HG02588 (cell line): ENCODE measurements at regions not wholly inside any gene's neighbourhood (a gene's known extent, or its start where the extent isn't known, plus 50 kb on each side); places are given as distances from the start of the nearest gene placed in this dataset.

ENCODE experiments used
- ATAC-seq: cut with Tn5 transposase; IDR thresholded peaks from one replicate; pipeline ENCODE4 v1.9.1; 2021; ENCODE audit warnings: mild to moderate bottlenecking, moderate library complexity; ENCODE audit not compliant: unreplicated experiment

- no peak for ATAC-seq
Measured at GRCh38 chr2:81249152-81249551, 944.6 kb upstream of the LRRTM1 start.

- peak; percentile 58 for ATAC-seq
Measured at GRCh38 chr2:81247648-81248047, 943.1 kb upstream of the LRRTM1 start.

DNA sequence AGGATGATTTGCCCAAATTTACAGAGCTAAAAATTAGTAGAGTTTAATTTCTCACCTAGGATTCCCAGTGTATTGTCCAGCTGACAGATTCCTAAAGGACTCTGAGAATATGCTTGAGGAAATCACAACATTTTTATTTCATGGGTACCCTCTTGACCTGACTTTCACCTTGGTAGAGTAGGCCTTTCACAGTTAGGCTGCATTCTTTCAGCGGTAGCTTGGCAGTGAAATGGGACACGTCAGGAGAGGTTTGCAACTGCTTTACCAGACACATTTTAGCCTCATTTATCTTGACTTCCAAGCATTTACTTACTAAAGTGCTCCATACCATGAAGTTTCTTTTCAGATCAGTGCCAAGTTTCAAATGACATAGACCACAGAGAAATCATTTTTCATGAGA, 937.9 kb upstream of the LRRTM1 start:
- no peak for ATAC-seq

- ATAC-seq: no peak
Measured at GRCh38 chr2:81238462-81238861, 933.9 kb upstream of the LRRTM1 start.

GRCh38 chr2:81235601-81236000, 931.0 kb upstream of the LRRTM1 start:
- no peak for ATAC-seq

DNA sequence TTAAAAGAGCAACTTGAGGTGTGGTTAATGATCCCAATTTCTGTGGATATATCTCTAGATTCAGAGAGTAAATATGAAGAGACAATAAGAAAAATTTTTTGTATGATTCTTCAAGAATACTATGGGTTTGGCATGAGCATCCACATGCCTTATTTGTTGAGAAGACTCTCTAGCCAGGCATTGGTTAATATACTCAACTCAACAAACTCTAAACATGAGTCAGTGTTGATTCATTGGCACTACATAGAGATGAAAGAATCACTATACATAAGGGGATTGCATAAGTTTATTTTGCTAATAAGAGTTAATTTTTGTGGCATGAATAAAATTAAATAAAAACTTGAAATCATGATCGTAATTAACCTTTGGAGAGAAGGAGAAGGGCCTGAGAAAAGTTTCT, 930.2 kb upstream of the LRRTM1 start:
- no peak for ATAC-seq

DNA sequence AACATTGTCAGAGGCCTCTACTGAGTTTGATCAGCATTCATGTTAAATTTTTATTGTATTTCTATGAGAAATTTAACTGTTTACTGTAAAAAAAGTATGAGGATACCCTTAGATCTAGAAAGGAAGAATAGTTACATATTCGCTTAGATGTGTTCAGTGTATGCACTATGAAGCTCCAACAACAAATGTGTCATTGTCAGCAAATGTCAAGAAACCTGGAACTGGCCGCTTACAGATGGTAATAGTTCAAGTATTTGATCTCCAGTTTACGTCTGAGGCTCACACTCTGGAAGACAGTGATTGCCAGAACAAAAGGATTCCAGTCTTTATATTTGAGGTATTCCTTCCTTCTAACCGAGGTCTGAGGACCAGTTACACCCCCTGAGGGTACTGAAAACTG, 921.2 kb upstream of the LRRTM1 start:
- no peak for ATAC-seq

- ATAC-seq: no peak
Measured at GRCh38 chr2:81213598-81213997, 909.0 kb upstream of the LRRTM1 start.

DNA sequence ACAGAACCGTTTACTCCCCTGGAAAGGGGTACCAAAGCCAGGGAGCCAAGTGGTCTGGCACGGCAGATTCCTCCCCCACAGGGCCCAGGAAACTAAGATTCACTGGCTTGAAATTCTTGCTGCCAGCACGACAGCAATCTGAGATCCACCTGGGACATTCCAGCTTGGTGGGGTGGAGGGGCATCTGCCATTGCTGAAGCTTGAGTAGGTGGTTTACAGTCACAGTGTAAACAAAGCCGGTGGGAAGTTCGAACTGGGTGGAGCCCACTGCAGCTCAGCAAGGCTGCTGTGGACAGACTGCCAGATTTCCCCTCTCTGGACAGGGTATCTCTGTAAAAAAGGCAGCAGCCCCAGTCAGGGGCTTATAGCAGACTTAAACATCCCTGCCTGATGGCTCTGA, 901.7 kb upstream of the LRRTM1 start:
- no peak for ATAC-seq

DNA sequence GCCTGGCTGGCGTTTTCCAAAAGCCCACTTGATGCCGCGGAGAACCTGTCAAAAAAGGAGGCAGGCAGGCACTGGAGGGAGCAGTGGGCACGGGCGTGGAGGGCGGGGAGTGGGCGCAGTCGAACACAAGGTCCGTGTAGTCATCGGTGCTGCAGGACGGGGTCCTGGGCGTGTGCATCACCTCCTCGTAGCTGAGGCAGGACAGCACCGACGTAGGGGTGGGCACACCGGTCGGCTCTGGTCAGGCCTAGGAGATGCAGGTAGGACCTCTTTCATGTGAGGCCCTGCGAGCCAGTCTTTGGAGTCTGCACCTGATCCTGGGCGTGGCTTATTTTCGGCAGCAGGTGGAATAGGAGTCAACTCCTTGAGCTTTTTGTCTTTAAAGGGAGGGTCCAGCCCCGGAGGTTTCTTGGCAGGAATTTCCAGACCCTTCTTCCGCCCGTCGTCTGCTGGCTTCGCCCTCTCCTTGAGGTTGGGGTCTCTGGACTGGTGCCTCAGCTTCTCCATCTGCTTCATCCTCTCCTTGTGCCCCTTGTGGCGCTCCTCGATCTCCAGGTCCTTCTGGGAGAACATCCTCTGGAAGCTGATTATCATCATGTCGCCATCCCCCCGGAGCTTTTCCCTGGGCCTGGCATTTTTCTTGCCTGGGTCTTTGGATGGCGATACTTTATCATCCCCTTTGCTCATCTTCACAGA, 892.5 kb upstream of the LRRTM1 start:
- ATAC-seq: no peak

DNA sequence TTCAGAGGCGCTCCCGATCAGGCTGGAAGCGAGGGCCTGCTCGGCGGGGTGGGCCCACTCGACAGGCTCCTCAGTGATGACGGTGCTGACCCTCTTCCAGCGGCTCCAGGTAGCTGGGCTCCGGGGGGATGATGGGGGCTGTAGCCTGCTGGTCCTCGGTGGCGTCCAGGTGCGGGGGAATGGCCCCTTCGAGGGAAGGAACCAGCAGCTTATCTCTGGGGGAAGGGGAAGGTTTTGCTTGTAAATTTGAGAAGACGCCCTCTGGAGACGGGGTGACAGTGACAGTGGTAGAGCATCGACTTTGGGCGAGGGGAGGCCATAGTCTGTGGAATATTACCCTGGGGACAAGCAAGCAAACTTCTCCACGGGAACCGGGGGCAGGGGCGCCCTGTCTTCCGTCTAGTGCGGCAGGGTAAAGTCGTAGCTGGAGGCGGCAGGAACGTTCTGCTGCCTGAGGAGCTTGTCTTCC, 891.9 kb upstream of the LRRTM1 start:
- ATAC-seq: no peak

- ATAC-seq: no peak
Measured at GRCh38 chr2:81195774-81196382, 891.3 kb upstream of the LRRTM1 start.

DNA sequence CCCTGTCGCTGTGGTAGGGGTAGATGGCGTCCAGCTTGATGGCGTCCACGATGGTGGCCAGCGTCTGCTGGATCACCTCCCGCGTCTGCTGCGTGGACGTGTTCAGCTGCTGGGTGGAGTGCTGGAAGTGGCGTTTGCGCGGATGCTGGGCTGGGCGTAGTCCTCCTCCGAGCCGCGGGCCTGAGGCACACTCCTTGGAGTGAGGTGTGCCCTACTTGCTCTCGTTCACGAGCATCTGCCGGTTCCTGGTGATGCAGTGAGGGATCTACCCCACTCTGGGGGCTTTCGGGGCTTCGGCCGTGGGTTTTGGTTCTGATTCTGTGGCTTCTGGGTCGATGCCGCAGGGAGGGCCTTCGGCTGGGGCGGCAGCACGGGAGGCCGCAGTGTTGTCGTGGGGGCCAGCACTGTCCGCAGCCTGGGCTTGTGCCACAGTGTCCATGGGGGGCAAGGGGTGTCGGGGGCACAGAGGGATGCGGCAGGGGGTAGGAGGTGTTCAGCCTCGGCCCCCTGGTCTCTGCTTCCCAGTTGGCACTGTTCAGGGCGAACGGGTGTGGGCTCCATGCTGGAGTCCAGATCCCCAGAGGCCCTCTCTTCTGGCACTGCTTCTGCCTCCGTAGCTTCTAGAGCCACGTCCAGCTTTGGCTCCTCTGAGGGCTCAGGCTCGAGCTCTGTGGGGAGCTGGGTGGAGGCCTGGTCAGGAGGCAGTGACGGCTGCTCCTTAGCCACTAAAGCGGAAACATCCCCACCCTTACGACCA, 890.6 kb upstream of the LRRTM1 start:
- ATAC-seq: no peak

DNA sequence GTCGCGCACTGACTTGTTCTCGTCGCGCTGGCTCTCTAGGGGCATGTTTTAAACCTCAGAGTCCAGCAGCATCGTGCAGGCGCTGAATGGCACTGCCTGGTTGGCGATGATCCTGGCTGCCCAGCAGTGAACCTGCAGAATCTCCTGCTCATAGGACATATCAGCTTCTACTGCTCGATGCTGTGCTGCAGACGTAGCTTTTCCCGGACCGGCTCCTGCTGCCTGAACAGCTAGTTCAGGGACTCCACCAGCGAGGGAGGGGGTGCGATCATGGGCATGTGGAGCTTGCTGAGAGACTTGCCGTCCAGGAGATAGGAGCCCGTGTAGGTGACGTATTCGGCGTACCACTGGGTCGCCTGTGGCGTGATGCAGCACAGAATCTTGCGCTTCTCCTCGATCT, 890.0 kb upstream of the LRRTM1 start:
- ATAC-seq: no peak

GRCh38 chr2:81194176-81194575, 889.6 kb upstream of the LRRTM1 start:
- ATAC-seq: no peak

GRCh38 chr2:81181845-81182244, 877.3 kb upstream of the LRRTM1 start:
- ATAC-seq: no peak

GRCh38 chr2:81171447-81171846, 866.9 kb upstream of the LRRTM1 start:
- no peak for ATAC-seq

GRCh38 chr2:81163583-81163982, 859.0 kb upstream of the LRRTM1 start:
- ATAC-seq: no peak

GRCh38 chr2:81158505-81158904, 854.0 kb upstream of the LRRTM1 start:
- ATAC-seq: no peak

GRCh38 chr2:81148323-81148722, 843.8 kb upstream of the LRRTM1 start:
- no peak for ATAC-seq

- no peak for ATAC-seq
Measured at GRCh38 chr2:81136296-81136695, 831.7 kb upstream of the LRRTM1 start.

DNA sequence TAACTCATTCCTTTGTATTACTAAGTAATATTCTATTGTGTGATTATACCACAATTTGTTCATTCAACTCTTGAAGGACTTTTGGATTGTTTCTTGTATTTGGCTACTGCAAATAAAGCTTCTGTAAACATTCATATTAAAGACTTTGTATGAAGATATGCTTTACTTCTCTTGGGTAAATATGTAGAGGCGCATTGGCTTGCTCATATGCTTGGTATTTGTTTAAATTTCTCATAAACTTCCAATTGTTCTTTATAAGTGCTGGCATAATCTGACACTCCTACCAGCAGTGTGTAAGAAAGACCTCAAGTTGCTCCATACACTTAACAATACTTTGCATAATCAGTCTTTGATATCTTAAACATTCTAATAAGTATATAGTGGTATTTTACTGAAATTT, 792.8 kb upstream of the LRRTM1 start:
- ATAC-seq: no peak
